GF-D8 (cell line): ENCODE measurements at regions not wholly inside any gene's neighbourhood (a gene's known extent, or its start where the extent isn't known, plus 50 kb on each side); places are given as distances from the start of the nearest gene placed in this dataset.

ENCODE experiments used
- DNase-seq: peaks from one replicate; lab custom pipeline; 2025; lab: John Stamatoyannopoulos, UW

GRCh38 chr22:49567899-49568750 lies 259.5 kb downstream of the BRD1 start:
- no peak for DNase-seq

GRCh38 chr22:49566693-49567092 lies 261.0 kb downstream of the BRD1 start:
- DNase-seq = no peak

DNA sequence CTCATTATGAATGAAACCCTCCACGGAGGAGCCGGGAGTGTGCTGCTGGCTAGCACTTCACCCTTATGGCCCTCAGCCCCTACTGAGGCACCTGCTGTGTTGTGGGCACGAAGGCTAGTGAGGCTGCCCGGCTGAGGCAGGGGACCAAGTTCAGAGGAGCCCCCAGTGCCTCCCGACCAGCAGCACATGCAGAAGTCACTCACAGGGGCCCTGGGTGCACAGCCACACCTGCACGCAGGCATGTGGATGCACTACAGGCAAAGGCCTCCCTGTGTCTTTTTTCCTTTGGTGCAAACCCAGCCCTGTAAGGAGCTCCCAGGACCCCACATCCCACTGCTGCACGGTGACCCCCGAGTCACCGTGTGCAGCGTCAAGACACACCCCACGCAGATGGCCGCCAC lies 261.5 kb downstream of the BRD1 start:
- DNase-seq = no peak

DNA sequence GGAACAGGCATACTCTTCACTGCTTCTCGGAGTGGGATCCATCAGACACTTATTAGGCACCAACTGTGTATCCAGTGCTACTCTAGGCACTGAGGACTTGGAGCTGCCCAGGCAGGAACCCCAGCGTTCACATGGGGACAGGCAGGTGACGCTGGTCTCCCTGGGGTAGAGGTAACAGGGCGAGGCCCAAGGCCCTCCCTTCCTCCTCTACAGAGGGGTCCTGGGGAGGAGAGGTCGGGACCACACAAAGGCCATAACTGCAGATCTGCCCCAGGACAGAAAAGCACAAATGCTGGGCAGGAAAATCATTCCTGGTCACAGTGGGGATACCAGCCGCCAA lies 262.2 kb downstream of the BRD1 start:
- no peak for DNase-seq

DNA sequence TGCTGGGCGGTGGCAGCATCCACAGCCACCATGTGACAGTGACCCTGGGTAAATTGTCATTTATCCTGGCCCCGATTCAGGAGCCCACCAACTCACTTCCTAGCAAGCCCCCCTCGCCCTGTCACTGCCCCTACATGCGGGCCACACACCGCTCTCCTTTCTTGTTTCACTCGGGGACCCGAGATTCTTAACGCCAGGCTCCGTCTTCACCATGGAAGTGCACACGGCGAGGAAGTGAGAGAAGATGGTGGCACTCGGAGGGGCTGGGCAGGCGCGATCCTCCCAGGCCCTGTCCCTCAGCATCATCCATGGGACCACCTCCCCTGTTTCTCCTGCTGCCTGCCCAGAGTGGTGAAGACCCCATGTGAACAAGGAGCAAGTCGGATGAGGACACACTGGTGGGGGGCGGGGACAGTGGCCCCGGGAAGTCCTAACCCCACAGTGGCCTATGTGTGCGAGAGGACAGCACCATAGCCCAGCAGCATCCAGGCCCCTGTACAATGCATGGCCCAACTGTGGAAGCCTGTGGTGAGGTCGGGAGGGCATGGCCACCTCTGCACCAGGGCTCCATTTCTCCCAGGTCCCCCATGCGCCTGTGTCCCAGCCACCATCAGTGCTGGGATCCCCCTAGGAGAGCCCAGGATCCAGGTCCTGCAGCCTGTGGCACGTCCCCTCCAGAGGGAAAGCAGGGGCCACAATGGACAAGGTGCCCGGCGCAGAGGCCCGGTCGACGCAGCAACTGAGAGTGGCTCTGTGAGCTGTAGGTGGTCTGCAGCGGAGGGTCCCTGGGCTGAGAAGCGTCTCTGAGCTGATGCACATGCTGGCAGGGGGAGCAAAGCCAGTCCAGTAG lies 262.8 kb downstream of the BRD1 start:
- no peak for DNase-seq

DNA sequence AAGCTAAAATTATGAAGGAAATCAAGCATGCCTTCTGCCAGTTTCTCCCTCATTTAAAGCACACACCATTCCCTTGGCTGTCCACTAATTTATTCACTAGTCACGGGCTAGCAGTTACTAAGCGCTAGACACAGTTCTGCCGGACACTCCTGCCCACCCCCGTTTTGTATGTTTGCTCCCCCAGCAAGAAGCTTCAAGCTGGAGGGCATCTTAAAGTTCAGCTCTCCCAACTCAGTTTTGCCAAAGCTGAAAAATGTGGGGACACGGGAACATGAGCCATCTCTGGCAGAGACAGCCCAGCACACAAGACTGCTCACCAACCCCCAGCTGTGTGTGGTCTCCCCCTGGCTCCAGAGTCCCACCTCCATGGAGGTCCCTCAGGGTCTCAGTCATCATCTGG lies 263.6 kb downstream of the BRD1 start:
- DNase-seq = no peak

- no peak for DNase-seq
These were observed 264.9 kb downstream of the BRD1 start for GRCh38 chr22:49562685-49563249.

GRCh38 chr22:49561976-49562375 lies 265.7 kb downstream of the BRD1 start:
- DNase-seq = no peak

- DNase-seq = no peak
These were observed 266.3 kb downstream of the BRD1 start for GRCh38 chr22:49561338-49561737.

DNA sequence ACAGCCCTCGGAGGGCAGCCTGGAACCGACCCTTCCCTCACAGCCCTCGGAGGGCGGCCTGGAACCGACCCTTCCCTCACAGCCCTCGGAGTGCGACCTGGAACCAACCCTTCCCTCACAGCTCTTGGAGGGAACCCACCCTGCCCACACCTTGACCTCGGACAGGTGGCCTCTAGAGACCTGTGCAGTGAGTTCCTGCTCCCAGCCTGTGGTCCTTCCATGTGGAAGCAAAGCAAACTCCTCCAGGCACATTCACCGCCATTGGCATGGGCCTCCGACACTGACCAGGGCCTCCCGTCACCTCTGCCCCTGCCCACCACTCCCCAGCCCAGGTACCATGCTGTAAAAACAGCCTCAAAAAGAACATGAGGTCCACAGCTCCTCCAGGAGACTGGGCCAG lies 272.1 kb downstream of the BRD1 start:
- DNase-seq = no peak

- DNase-seq = no peak
These were observed 272.9 kb downstream of the BRD1 start for GRCh38 chr22:49554741-49555140.

DNA sequence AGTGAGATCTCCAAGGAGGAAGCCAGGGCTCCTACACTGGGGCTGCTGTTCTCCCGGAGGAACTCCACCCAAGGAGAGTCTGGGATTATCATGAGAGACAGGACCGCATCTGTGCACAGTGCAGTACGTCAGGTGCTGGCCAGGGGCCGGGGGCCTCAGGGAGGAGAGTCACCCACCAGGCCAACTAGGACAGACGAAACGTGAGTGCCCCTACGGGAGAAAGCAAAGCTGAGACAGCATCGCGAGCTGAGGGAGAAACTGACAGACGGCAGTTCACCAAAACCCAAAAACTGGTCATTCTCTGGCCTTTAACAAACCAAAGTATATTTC lies 273.4 kb downstream of the BRD1 start:
- DNase-seq = no peak

DNA sequence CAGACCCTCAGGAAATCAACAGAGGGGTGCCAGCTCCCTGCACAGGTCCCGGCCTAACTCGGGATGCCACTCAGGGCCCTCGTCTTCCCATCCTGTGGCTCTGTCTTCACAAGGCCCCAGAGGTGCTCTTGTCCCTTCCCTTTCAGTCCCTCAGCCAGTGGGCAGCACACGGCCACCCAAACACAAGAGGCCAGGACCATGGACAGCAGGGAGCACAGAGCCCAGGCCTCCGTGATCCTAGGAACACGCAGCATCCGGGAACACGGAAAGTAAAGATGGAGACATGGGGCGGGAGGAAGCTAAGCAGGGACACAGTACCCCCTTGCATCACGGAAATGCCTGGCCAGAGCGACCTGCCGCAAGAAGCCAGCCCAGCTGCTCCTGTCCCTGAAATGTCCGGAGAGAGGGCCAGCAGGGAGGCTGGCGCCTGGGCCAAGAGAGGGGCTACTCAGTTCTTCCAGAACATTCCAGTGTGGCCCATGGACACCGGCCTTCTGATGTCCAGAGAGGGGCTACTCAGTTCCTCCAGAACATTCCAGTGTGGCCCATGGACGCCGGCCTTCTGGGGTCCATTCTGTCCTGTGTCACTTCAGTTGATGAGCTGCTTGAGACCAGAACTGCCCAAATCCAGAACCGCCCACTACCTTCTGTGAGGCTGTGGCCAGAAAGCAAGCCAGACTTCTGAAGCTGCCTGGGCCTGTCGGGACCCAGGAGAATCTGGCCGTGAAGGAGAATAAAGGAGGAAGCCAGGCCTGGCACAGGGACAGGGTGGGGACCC lies 274.0 kb downstream of the BRD1 start:
- no peak for DNase-seq

GRCh38 chr22:49553076-49553475 lies 274.6 kb downstream of the BRD1 start:
- DNase-seq = no peak

DNA sequence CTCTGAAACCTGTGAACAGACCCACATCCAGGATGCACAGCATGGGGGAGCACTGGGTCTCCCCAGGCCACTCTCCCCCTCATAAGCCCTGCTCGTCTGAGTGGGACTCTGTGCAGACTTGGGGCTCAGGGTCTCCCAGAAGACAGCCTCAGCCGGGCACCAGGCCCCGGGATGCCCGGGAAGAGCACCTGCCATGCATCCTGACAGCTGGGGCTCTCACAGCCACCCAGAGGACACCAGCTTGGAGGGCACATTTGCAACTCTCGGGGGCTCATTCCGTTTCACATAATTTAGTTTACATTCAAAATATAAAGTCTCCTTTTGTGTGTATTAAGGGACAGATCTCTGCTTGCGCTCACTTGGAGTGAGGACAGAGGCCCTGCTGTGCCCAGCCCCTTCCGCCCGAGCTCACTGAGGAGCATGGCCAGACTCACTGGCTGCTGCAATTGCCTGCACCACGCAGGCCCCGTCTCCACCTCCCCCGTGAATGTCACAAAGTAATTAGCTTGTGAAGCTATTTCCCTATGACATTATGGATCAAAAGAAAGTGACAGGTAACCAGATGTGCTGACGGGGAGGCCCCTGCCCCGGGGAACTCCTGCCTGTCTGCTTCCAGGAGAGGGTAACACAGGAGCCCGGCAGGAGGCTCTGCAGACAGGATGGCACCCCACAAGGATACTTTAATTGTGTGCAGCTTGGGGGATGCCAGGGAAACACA lies 275.6 kb downstream of the BRD1 start:
- DNase-seq = no peak

GRCh38 chr22:49551446-49551845 lies 276.2 kb downstream of the BRD1 start:
- DNase-seq = no peak

- DNase-seq = no peak
These were observed 276.8 kb downstream of the BRD1 start for GRCh38 chr22:49550766-49551362.

- no peak for DNase-seq
These were observed 277.6 kb downstream of the BRD1 start for GRCh38 chr22:49550141-49550430.

- no peak for DNase-seq
These were observed 278.2 kb downstream of the BRD1 start for GRCh38 chr22:49549256-49550140.

- DNase-seq = no peak
These were observed 279.1 kb downstream of the BRD1 start for GRCh38 chr22:49548356-49549202.
